HG02973 (cell line): ENCODE measurements at regions not wholly inside any gene's neighbourhood (a gene's known extent, or its start where the extent isn't known, plus 50 kb on each side); places are given as distances from the start of the nearest gene placed in this dataset.
"Not testable (repeated sequence)": the region's sequence is repeated elsewhere in the genome, so short reads cannot be mapped to it uniquely, and the experiment has no call there.

Experiments
- ATAC-seq: cut with Tn5 transposase; IDR thresholded peaks from one replicate; pipeline ENCODE4 v1.9.1; 2021; ENCODE audit warnings: moderate library complexity; ENCODE audit not compliant: unreplicated experiment

DNA sequence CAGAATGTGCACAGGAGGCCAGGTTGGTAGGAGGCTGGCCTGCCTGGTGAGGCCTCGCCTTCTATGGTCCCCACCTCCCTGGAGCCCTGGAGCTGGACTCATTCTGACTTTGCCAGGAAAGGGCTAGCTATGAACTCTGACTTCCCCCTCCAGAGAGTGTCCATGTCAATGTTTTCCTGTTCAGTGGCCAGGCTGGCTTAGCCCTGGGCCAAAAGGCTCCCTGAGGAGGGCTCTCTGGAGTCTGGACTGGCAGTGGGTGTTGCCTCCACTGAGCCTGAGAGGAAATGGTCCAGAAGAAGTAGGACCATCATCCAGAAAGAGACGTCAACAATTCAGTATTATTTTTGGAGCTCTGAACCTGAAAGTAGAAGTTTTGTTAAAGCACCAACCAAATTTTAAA lies 178.7 kb downstream of the CHIC2 start:
- ATAC-seq = no peak

DNA sequence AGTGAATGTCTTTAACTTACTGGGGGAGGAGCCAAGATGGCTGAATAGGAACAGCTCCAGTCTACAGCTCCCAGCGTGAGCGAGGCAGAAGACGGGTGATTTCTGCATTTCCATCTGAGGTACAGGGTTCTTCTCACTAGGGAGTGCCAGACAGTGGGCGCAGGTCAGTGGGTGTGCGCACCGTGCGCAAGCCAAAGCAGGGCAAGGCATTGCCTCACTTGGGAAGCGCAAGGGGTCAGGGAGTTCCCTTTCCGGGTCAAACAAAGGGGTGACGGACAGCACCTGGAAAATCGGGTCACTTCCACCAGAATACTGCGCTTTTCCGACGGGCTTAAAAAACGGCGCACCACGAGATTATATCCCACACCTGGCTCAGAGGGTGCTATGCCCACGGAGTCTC lies 187.3 kb downstream of the CHIC2 start:
- not testable (repeated sequence) for ATAC-seq

DNA sequence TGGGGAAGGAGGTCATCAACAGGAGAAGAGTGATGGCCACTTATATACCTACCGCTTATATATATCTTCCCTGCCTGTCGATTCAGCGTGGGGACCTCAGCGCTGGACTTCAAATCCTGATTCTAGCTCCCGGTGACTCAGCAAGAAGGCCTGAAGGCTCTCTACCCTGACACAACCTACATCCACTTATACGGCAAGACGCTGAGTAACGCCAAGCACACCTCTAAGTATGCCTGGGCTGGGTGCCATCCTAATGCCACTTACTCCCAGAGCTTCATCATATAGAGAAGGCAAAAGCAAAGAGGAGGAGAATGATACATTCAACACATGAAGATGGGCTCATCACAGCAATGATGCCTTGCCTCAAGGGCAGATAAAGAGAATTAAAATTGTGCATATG lies 198.3 kb downstream of the CHIC2 start:
- no peak for ATAC-seq

DNA sequence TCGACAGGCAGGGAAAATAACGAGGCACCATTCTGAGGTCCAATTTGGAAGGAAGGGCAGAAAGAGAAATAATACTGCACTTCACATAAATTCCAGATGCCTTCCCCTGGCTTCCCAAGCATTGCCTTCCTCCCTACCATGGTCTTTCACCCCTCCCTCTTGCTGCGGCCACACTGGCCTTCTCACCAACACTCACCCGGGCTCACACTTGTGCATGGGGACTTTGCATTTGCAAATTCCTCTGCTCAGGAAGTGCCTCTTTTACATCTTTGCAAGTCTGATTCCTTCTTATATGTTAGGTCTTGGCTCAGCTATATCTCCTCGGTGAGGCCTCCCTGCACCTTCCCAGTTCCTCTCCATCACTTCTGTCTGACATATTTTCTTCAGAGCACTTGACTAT lies 199.4 kb downstream of the CHIC2 start:
- no peak for ATAC-seq

DNA sequence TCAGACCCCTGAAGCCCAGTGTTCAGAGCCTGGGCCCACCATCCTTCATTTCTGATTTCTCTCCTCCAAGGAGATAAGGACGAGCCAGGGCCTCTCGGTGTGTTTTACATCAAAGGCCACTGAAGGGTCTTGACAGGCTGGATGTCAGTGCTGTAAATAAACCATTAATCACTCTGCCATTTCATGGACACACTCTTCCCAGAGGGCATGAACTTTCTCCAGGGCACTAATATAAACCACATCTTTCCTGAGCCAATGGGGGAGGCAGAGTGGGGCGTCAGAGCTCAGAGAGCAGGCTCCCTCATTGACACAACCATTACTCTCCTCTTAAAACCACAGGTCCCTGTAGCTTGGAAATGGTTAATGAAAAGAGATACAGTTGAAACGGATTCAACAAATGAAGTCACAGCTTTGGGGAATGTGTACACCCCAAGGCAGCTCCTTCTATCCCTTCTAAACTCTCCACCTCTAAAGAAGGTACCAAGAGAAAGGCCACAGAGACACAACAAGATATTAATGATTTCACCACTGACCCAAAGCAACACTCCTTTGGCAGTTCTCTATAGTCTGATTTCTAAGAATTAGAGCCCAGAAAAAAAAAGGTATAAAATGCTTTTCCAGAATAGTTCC lies 200.6 kb downstream of the CHIC2 start:
- ATAC-seq = no peak

DNA sequence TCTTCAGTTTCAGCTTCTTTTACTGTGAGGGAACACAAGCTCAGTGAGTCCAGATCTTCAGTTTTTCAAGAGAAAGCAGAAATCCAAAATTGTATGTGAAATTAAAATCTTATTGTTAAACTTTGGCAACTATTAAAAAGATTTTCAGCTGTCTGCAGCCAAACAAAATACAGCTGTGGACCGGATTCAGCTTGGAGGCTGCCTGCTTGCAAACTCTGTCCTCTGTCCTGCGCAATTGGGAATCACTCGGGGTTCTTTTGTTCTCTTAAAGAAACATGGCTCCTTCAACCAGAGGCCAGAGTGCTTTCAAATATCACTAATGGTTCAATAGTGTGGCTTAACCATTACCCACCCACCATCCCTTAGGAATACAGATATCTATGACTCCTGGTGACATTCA lies 201.2 kb downstream of the CHIC2 start:
- ATAC-seq = no peak

DNA sequence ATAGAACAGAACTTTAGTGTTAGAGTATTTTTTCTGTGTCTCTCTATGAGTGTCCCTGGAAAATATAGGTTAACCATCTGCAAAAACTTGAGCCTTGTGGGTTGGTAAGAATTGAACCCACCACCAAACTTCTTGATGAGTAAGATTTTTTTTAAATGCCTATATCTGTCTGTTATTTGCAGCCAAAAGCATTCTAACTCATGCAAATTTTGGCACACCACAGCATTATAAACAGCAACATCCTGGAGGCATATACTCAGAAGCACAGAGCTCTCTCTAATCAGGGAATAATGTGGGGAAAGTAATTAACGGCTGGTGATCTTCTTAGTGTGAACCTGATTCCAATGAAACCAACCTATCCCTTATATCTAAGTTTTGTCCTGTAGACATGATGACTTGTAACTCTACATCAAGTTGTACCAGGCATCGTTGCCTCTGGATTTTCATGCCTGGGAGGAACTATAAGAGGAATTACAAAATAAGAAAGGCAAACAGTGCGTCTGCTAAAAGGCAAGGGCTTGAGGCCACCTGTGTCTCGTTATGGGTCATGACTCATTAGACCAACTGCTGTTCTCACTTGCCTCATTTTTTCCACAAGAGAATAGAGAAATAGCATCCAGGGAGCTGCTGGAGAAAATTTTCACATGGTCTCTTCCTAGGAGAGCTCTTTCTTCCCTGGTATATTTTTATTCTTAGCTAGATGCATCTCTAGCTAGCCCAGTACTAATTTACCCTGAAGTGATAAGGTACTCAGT lies 202.4 kb downstream of the CHIC2 start:
- no peak for ATAC-seq

DNA sequence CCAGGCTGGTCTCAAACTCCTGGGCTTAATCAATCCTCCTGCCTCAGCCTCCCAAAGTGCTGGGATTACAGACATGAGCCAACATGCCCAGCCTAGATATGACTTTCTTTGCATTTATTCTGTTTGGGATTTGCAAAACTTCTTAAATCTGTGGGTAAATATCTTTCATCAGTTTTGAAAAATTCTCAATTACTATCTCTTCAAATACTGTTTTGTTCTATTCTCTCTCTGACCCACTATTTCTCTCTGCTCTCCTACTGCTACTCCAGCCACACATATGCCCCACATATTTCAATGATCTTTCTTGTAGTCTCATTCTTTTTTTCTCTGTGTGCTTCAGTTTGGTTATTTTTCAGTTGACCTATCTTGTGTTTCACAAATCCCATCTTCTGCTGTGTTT lies 205.1 kb downstream of the CHIC2 start:
- ATAC-seq = no peak

DNA sequence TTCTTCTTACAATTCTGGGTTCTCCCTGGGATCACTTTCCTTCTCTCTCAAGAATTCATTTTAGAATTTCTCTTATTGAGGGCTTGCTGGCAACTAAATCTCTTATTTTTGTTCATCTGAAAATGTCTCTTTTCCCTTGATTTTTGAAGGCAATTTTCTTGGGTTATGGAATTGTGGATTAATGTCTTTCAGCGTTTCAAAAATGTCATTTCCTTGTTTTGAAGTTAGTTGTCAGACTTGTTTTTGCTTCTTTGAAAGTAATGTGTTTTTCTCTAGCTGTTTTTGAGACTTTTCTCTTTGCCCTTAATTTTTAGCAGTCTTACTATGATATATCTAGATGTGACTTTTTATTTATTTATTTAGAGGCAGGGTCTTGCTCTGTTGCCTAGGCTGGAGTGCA lies 205.7 kb downstream of the CHIC2 start:
- no peak for ATAC-seq

DNA sequence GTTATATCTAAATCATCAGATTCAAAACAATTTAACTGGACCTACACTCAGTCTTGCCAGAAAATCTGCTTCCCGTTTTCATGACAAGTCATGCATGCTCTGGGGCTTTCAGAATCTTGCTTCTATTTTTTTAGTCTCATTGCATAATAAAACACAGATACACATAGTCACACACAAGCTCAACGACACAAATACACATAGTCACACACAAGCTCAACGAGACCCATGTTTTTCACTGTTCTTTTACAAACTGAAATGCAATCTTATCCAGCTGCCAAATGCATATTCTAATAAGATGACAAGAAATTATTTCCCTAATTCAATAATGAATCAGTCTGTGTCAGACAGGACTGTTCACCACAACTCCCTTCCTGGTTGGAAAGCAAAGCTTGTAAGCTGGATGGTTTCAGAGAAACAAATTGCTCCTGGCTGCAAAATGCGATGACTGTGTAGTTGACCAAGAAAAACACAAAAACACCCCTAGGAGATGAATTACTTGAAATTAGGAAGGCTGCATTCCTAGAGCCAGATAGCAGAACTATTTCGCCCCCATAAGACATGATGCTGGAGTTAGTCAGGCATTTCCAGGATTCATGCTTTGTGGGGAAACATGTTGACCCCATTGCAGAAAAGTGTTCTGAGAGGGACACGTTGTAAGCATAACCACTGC lies 208.7 kb downstream of the CHIC2 start:
- ATAC-seq = no peak

DNA sequence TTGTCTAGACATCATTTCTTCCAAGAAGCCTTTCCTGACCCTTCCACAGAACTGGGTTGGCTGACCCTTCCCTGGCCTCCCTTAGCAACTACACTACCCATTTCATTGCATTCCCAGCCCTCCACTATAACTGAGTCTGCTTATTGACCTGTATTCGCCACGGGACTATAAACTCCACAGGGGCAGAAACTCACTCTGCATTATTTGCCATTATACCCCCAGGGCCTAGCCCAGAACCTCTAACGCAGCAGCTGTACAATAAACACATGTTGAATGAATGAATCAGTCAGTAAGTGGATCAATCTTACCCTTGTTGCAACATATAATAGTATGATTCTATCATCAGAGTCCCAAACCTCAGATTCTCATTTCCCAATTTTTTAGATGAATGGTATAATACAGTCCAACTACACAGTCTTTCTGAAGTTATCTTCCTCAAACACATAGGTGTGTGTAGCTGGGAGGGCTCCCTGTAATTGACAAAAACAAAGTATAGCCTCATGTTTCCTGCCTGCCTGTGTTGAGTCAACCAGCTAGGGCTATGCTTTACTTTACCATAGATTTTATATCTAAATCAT lies 209.3 kb downstream of the CHIC2 start:
- no peak for ATAC-seq

DNA sequence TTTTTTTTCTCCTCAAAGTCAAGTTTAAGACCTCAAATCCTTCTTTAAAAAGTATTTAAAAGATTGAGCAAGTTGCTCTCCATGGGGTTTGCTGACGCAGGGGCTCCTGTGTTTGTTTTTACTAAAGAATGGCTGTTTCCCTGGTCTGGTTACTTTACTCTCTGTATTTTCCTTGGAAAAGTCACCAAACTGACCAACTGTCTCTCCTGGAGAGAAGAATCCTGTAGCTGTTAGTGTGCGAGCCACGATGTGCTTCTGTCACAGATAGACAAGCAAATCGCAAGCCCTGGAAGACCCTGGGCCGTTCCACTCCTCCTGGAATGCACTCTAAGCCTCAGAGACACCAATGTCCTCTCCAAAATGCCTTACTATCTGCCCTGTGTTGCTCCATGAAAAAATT lies 212.1 kb downstream of the CHIC2 start:
- ATAC-seq = no peak

DNA sequence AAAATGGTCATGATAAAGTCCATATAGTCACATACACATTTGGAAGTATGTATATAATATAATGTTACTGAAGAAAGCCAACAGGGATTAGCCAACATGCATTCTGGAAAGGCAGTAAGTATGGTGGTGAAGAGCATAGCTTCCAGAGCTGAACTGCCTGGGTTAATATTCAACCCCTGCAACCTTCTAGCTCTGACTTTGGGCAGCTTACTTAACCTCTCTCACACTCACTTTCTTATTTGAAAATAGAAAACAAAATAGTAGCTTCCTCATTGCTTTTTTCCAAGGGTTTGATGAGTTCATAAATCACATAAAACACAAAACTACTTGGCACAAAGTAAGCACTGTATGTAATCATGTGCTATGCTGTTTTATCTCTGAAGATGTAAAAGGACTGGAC lies 216.4 kb downstream of the CHIC2 start:
- no peak for ATAC-seq

DNA sequence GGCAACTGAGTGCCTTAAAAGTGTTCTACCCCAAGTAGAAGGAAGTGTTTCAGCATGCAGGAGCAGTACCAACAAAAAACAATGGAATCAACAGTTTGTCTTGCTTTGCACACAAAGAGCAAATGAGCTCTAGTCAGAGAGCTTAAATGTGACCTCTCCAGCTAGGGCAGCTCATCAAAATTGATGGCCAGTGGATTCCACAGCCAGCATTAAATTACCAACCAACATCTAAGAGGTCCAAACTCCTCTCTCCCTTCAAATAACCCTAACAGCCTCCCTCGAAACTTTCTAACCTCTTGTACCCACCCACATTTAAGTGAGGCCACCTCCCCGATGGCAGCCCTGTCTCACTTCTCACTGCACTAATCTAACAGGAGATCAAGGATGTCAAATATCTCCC lies 219.9 kb downstream of the CHIC2 start:
- ATAC-seq = no peak

DNA sequence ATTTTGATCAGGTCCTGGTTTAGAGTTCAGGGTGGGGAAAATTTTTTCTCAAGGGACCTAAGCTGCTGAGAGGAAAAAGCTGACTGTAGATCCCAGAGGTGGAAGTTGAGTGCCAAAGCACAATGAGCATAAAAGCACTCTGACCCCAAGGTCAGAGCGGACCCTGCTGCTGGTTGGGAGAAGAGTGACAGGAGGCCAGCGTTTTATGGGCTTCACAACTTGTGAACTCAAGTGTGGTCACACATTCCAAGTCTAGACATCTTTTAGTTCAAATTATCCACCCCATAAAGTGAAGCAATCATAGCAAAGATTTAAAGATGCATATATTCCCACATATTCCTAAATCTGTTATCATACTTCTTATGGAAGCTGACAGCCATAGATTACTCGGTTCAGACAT lies 220.3 kb downstream of the CHIC2 start:
- ATAC-seq = no peak

DNA sequence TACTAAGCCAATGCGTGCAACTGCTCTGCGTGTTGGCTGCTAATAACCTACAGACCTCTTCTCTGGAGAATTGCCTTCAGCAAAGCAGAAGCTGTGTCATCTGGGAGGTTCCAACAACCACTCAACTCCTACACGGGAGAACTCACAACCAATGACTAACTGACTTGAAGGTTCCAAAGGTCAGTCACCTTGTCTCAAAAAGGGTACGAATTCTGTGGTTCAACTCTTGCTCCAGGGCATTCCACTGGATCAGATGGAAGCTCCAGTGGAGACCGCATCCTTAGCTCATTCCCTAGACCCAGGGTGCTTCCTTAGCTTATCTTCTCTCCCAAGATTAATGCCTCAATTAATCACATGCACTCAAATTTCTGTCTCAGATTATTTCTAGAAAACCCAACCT lies 222.7 kb downstream of the CHIC2 start:
- ATAC-seq = no peak

DNA sequence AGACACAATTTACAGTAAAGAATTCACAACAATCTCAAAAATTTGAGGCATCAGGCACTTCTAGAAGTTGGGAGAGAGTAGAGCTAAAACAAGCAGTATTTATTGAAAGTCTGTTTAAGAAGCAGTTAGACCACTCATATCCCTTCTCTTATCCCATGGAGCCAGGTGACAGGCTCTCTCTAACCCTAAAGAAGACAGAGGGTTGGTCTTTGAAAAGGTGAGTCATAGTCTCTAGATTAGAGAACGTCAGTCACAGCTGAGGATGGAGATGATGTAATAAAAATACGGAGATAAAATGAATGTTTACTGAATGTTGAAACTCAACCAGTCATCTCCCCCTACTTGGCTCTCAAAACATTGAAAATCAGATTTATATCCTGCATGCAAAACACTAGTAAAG lies 223.8 kb downstream of the CHIC2 start:
- no peak for ATAC-seq

DNA sequence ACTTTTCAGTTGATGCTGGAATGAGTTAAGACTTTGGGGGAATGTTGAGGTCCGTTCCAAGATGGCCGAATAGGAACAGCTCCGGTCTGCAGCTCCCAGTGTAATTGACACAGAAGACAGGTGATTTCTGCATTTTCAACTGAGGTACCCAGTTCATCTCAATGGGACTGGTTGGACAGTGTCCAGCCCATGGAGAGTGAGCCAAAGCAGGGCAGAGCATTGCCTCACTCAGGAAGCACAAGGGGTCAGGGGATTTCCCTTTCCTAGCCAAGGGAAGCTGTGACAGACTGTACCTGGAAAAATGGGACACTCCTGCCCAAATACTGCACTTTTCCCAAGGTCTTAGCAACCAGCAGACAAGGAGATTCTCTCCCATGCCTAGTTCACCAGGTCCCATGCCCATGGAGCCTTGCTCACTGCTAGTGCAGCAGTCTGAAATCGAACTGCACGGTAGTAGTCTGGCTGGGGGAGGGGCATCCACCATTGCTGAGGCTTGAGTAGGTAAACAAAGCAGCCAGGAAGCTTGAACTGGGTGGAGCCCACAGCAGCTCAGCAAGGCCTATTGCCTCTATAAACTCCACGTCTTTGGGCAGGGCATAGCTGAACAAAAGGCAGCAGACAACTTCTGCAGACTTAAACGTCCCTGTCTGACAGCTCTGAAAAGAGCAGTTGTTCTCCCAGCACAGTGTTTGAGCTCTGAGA lies 231.0 kb downstream of the CHIC2 start:
- not testable (repeated sequence) for ATAC-seq

DNA sequence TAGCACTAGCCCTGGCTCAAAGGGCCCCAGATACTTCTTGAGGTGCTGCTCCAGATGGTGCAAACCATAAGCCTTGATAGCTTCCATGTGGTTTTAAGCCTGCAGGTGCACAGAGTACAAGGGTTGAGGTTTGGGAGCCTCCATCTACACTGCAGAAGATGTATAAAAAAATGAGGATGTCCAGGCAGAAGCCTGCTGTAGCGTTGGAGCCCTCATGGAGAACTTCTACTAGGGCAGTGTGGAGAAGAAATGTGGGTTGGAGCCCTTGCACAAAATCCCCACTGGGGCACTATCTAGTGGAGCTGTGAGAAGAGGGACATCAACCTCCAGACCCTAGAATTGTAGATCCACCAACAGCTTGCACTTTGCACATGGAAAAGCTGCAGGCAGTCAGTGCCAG lies 231.9 kb downstream of the CHIC2 start:
- no peak for ATAC-seq

DNA sequence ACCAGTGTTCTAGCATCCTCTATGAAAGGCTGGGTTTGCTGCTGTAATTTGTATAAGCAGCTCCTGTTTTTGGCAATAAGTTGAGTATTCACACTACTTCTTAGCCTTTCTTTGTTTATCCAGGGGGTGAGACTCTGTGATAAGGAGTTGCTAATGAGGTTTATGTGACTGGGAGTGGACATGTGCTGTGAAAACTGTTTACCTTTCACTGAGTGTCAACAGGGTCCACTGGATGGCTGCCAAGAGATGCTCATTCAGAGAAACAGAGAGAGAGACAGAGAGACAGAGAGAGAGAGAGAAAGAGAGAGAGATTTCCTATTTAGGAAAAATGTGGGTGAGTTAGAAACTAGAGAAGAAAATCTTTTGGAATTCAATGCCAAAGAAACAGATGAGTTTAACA lies 233.9 kb downstream of the CHIC2 start:
- ATAC-seq = no peak

DNA sequence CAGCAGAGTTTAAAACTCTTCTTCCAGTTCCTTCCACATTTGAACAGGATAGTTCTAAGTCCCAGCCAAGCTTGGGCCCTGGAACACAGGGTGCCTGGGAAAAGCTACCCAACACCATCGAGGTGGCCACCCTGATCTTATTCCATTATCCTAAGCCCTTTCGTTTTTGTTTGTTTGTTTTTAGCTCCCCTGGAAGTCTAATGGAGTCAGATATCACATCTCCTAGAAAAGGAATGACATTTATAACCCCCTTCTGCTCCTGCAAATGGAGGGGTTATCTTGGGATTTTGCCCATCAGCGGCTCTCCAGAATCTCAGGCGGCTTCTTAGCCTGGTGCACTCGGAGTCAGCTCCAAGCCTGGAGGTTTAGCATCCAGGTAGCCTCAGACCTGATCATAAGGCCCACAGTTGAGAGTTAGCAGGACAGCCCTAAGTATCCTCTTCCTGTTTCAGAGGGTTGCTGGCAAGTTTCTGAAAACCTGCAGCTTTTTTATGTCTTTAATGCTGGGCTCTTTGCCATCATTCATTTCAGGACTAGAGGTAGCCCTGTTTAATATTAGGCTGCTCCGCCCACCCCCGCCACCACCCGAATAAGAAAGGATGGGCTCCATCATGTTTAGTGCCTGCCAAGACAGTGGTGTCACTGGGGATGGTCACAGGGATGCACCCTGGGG lies 230.0 kb upstream of the LNX1 start:
- ATAC-seq = no peak
